ENCODE measurements at regions not wholly inside any gene's neighbourhood (a gene's known extent, or its start where the extent isn't known, plus 50 kb on each side); places are given as distances from the start of the nearest gene placed in this dataset.

- Mint-ChIP-seq H3K36me3 (ENCODE audit: low read depth) (peaks cover 2% of the 10 kb centered on the region), H3K27ac (peak overlapping the region; percentile 62), H3K4me3 (no peak overlapping the region), H3K27me3 (peaks cover 64% of the 10 kb centered on the region), H3K4me1 (no peaks in the 10 kb centered on the region)
- ATAC-seq, result no peak
- no peak for DNase-seq
- H3K9me3 ChIP-seq (ENCODE audit: control insufficient read depth, low read length, poor library complexity, severe bottlenecking), result no peaks in the 10 kb centered on the region
Measured at GRCh38 chr2:235244255-235245220, 249.3 kb upstream of the AGAP1 start.

GRCh38 chr2:235247001-235247400 is 246.8 kb upstream of the AGAP1 start:
- no peak for ATAC-seq
- H3K4me1 Mint-ChIP-seq, result no peaks in the 10 kb centered on the region
- no peaks in the 10 kb centered on the region for H3K9me3 ChIP-seq (ENCODE audit: control insufficient read depth, low read length, poor library complexity, severe bottlenecking)
- H3K27me3 Mint-ChIP-seq, result peaks cover 54% of the 10 kb centered on the region
- no peak overlapping the region for H3K4me3 Mint-ChIP-seq
- no peak for DNase-seq
- no peak overlapping the region for H3K27ac Mint-ChIP-seq
- peaks cover 2% of the 10 kb centered on the region for H3K36me3 Mint-ChIP-seq (ENCODE audit: low read depth)

- H3K36me3 Mint-ChIP-seq (ENCODE audit: low read depth), result no peaks in the 10 kb centered on the region
- H3K4me1 Mint-ChIP-seq, result no peaks in the 10 kb centered on the region
- no peak overlapping the region for H3K4me3 Mint-ChIP-seq
- no peak for DNase-seq
- ATAC-seq, result no peak
- peaks cover 41% of the 10 kb centered on the region for H3K27me3 Mint-ChIP-seq
- no peak overlapping the region for H3K27ac Mint-ChIP-seq
- H3K9me3 ChIP-seq (ENCODE audit: control insufficient read depth, low read length, poor library complexity, severe bottlenecking), result no peaks in the 10 kb centered on the region
Measured at GRCh38 chr2:235255693-235256092, 238.2 kb upstream of the AGAP1 start.

- Mint-ChIP-seq H3K4me1 (no peaks in the 10 kb centered on the region), H3K27me3 (peaks cover 42% of the 10 kb centered on the region), H3K27ac (no peak overlapping the region), H3K4me3 (no peak overlapping the region), H3K36me3 (ENCODE audit: low read depth) (no peaks in the 10 kb centered on the region)
- no peaks in the 10 kb centered on the region for H3K9me3 ChIP-seq (ENCODE audit: control insufficient read depth, low read length, poor library complexity, severe bottlenecking)
- no peak for ATAC-seq
- DNase-seq, result no peak
Measured at GRCh38 chr2:235257590-235257989, 236.3 kb upstream of the AGAP1 start.

- Mint-ChIP-seq H3K27me3 (peaks cover 52% of the 10 kb centered on the region), H3K36me3 (ENCODE audit: low read depth) (peaks cover 5% of the 10 kb centered on the region), H3K4me3 (no peak overlapping the region), H3K4me1 (no peaks in the 10 kb centered on the region), H3K27ac (no peak overlapping the region)
- ATAC-seq (no peak), DNase-seq (no peak)
- H3K9me3 ChIP-seq (ENCODE audit: control insufficient read depth, low read length, poor library complexity, severe bottlenecking), result no peaks in the 10 kb centered on the region
Measured at GRCh38 chr2:235262750-235263149, 231.1 kb upstream of the AGAP1 start.

GRCh38 chr2:235263205-235264120 is 230.4 kb upstream of the AGAP1 start:
- ATAC-seq, result no peak
- no peak overlapping the region for H3K27ac Mint-ChIP-seq
- DNase-seq, result no peak
- peaks cover 5% of the 10 kb centered on the region for H3K36me3 Mint-ChIP-seq (ENCODE audit: low read depth)
- H3K9me3 ChIP-seq (ENCODE audit: control insufficient read depth, low read length, poor library complexity, severe bottlenecking), result no peaks in the 10 kb centered on the region
- H3K4me3 Mint-ChIP-seq, result no peak overlapping the region
- no peaks in the 10 kb centered on the region for H3K4me1 Mint-ChIP-seq
- H3K27me3 Mint-ChIP-seq, result peaks cover 57% of the 10 kb centered on the region

- DNase-seq, result no peak
- H3K27ac Mint-ChIP-seq, result no peak overlapping the region
- no peak overlapping the region for H3K4me3 Mint-ChIP-seq
- no peaks in the 10 kb centered on the region for H3K9me3 ChIP-seq (ENCODE audit: control insufficient read depth, low read length, poor library complexity, severe bottlenecking)
- peaks cover 5% of the 10 kb centered on the region for H3K36me3 Mint-ChIP-seq (ENCODE audit: low read depth)
- no peaks in the 10 kb centered on the region for H3K4me1 Mint-ChIP-seq
- ATAC-seq, result no peak
- peaks cover 57% of the 10 kb centered on the region for H3K27me3 Mint-ChIP-seq
Measured at GRCh38 chr2:235264121-235264493, 229.7 kb upstream of the AGAP1 start.

- Mint-ChIP-seq H3K4me1 (no peaks in the 10 kb centered on the region), H3K4me3 (no peak overlapping the region), H3K27ac (no peak overlapping the region), H3K36me3 (ENCODE audit: low read depth) (peaks cover 5% of the 10 kb centered on the region), H3K27me3 (peaks cover 57% of the 10 kb centered on the region)
- ATAC-seq (no peak), DNase-seq (no peak)
- no peaks in the 10 kb centered on the region for H3K9me3 ChIP-seq (ENCODE audit: control insufficient read depth, low read length, poor library complexity, severe bottlenecking)
Measured at GRCh38 chr2:235264512-235264911, 229.3 kb upstream of the AGAP1 start.

GRCh38 chr2:235265348-235265965 is 228.4 kb upstream of the AGAP1 start:
- ATAC-seq, result no peak
- Mint-ChIP-seq H3K4me3 (no peak overlapping the region), H3K4me1 (no peaks in the 10 kb centered on the region), H3K36me3 (ENCODE audit: low read depth) (peaks cover 5% of the 10 kb centered on the region), H3K27me3 (peaks cover 61% of the 10 kb centered on the region), H3K27ac (no peak overlapping the region)
- H3K9me3 ChIP-seq (ENCODE audit: control insufficient read depth, low read length, poor library complexity, severe bottlenecking), result no peaks in the 10 kb centered on the region
- DNase-seq, result no peak

GRCh38 chr2:235267251-235267650 is 226.6 kb upstream of the AGAP1 start:
- Mint-ChIP-seq H3K4me1 (no peaks in the 10 kb centered on the region), H3K27ac (no peak overlapping the region), H3K27me3 (peaks cover 65% of the 10 kb centered on the region), H3K4me3 (no peak overlapping the region), H3K36me3 (ENCODE audit: low read depth) (peaks cover 5% of the 10 kb centered on the region)
- ATAC-seq (no peak), DNase-seq (no peak)
- no peaks in the 10 kb centered on the region for H3K9me3 ChIP-seq (ENCODE audit: control insufficient read depth, low read length, poor library complexity, severe bottlenecking)

GRCh38 chr2:235268535-235268934 is 225.3 kb upstream of the AGAP1 start:
- ATAC-seq, result no peak
- peaks cover 2% of the 10 kb centered on the region for H3K9me3 ChIP-seq (ENCODE audit: control insufficient read depth, low read length, poor library complexity, severe bottlenecking)
- no peaks in the 10 kb centered on the region for H3K4me1 Mint-ChIP-seq
- no peak for DNase-seq
- H3K27me3 Mint-ChIP-seq, result peaks cover 58% of the 10 kb centered on the region
- peaks cover 5% of the 10 kb centered on the region for H3K36me3 Mint-ChIP-seq (ENCODE audit: low read depth)
- no peak overlapping the region for H3K27ac Mint-ChIP-seq
- H3K4me3 Mint-ChIP-seq, result no peak overlapping the region

- DNase-seq (no peak), ATAC-seq (no peak)
- Mint-ChIP-seq H3K36me3 (ENCODE audit: low read depth) (peaks cover 5% of the 10 kb centered on the region), H3K4me3 (no peak overlapping the region), H3K4me1 (no peaks in the 10 kb centered on the region), H3K27ac (no peak overlapping the region), H3K27me3 (peaks cover 56% of the 10 kb centered on the region)
- H3K9me3 ChIP-seq (ENCODE audit: control insufficient read depth, low read length, poor library complexity, severe bottlenecking), result peaks cover 2% of the 10 kb centered on the region
Measured at GRCh38 chr2:235270291-235270690, 223.6 kb upstream of the AGAP1 start.

GRCh38 chr2:235270956-235271355 is 222.9 kb upstream of the AGAP1 start:
- H3K27me3 Mint-ChIP-seq, result peaks cover 51% of the 10 kb centered on the region
- peak; percentile 63 for ATAC-seq
- DNase-seq, result no peak
- H3K27ac Mint-ChIP-seq, result no peak overlapping the region
- H3K4me1 Mint-ChIP-seq, result no peaks in the 10 kb centered on the region
- H3K36me3 Mint-ChIP-seq (ENCODE audit: low read depth), result peaks cover 5% of the 10 kb centered on the region
- H3K4me3 Mint-ChIP-seq, result no peak overlapping the region
- peaks cover 2% of the 10 kb centered on the region for H3K9me3 ChIP-seq (ENCODE audit: control insufficient read depth, low read length, poor library complexity, severe bottlenecking)
